ENCODE measurements at regions not wholly inside any gene's neighbourhood (a gene's known extent, or its start where the extent isn't known, plus 50 kb on each side); places are given as distances from the start of the nearest gene placed in this dataset.

GRCh38 chr16:9235867-9236266 is 144.4 kb downstream of the HAPSTR1 start:
- Histone ChIP-seq H3K9ac (no peak overlapping the region), H3K27me3 (no peaks in the 10 kb centered on the region), H3K4me1 (no peaks in the 10 kb centered on the region), H3K4me3 (no peak overlapping the region), H3K36me3 (no peaks in the 10 kb centered on the region), H4K20me1 (no peaks in the 10 kb centered on the region), H3K4me2 (no peak overlapping the region), H3K27ac (no peak overlapping the region), H3K9me3 (replicated peaks in 1 of 11) (peaks cover 8 to 20% (median 13%) of the 10 kb centered on the region in 11 experiments; a peak in 19 of 22 replicates)
- no peak for TF ChIP-seq Cebpa-rat (IDR thresholded peaks at IDR 0.05)

GRCh38 chr16:9236319-9236718 is 144.9 kb downstream of the HAPSTR1 start:
- H3K27me3 ChIP-seq = no peaks in the 10 kb centered on the region
- H3K9ac ChIP-seq = no peak overlapping the region
- TF ChIP-seq Cebpa-rat (IDR thresholded peaks at IDR 0.05) = no peak
- no peaks in the 10 kb centered on the region for H4K20me1 ChIP-seq
- no peak overlapping the region for H3K4me2 ChIP-seq
- no peak overlapping the region for H3K4me3 ChIP-seq
- H3K27ac ChIP-seq = no peak overlapping the region
- no peaks in the 10 kb centered on the region for H3K36me3 ChIP-seq
- H3K9me3 ChIP-seq (replicated peaks in 1 of 11) = peaks cover 8 to 20% (median 13%) of the 10 kb centered on the region in 11 experiments; a peak in 19 of 22 replicates
- H3K4me1 ChIP-seq = no peaks in the 10 kb centered on the region

- H3K27ac ChIP-seq = no peak overlapping the region
- H4K20me1 ChIP-seq = no peaks in the 10 kb centered on the region
- no peaks in the 10 kb centered on the region for H3K36me3 ChIP-seq
- TF ChIP-seq Cebpa-rat (IDR thresholded peaks at IDR 0.05) = no peak
- H3K9me3 ChIP-seq (replicated peaks in 1 of 11) = peaks cover 8 to 20% (median 13%) of the 10 kb centered on the region in 11 experiments; a peak in 19 of 22 replicates
- no peak overlapping the region for H3K4me3 ChIP-seq
- no peaks in the 10 kb centered on the region for H3K27me3 ChIP-seq
- H3K4me1 ChIP-seq = no peaks in the 10 kb centered on the region
- H3K9ac ChIP-seq = no peak overlapping the region
- H3K4me2 ChIP-seq = no peak overlapping the region
Observed at GRCh38 chr16:9238346-9238745, 146.9 kb downstream of the HAPSTR1 start.

GRCh38 chr16:9241177-9241576 is 149.7 kb downstream of the HAPSTR1 start:
- H4K20me1 ChIP-seq = no peaks in the 10 kb centered on the region
- H3K36me3 ChIP-seq = no peaks in the 10 kb centered on the region
- no peak overlapping the region for H3K27ac ChIP-seq
- H3K4me1 ChIP-seq = no peaks in the 10 kb centered on the region
- TF ChIP-seq Cebpa-rat (IDR thresholded peaks at IDR 0.05) = no peak
- peaks cover 8 to 20% (median 13%) of the 10 kb centered on the region in 11 experiments; a peak in 19 of 22 replicates for H3K9me3 ChIP-seq (replicated peaks in 1 of 11)
- H3K27me3 ChIP-seq = no peaks in the 10 kb centered on the region
- no peak overlapping the region for H3K4me2 ChIP-seq
- no peak overlapping the region for H3K4me3 ChIP-seq
- no peak overlapping the region for H3K9ac ChIP-seq

- no peak overlapping the region for H3K27ac ChIP-seq
- no peak overlapping the region for H3K9ac ChIP-seq
Observed at GRCh38 chr16:9248162-9248561, 156.7 kb downstream of the HAPSTR1 start.

GRCh38 chr16:9249534-9249933 is 158.1 kb downstream of the HAPSTR1 start:
- no peak for TF ChIP-seq Cebpa-rat (IDR thresholded peaks at IDR 0.05)
- Histone ChIP-seq H4K20me1 (no peaks in the 10 kb centered on the region), H3K27ac (no peak overlapping the region), H3K27me3 (no peaks in the 10 kb centered on the region), H3K9me3 (replicated peaks in 1 of 11) (peaks cover 0 to 1% (median 0%) of the 10 kb centered on the region in 11 experiments; a peak in 2 of 22 replicates), H3K36me3 (no peaks in the 10 kb centered on the region), H3K4me2 (no peak overlapping the region), H3K4me3 (no peak overlapping the region), H3K4me1 (no peaks in the 10 kb centered on the region), H3K9ac (no peak overlapping the region)

More at GRCh38 chr16:9248162-9248561, 156.7 kb downstream of the HAPSTR1 start:
- H4K20me1 ChIP-seq = no peaks in the 10 kb centered on the region
- H3K4me3 ChIP-seq = no peak overlapping the region
- H3K4me2 ChIP-seq = no peak overlapping the region
- TF ChIP-seq Cebpa-rat (IDR thresholded peaks at IDR 0.05) = no peak
- H3K36me3 ChIP-seq = no peaks in the 10 kb centered on the region
- H3K4me1 ChIP-seq = no peaks in the 10 kb centered on the region
- no peaks in the 10 kb centered on the region for H3K9me3 ChIP-seq (replicated peaks in 1 of 11)
- no peaks in the 10 kb centered on the region for H3K27me3 ChIP-seq

- H3K27ac ChIP-seq = no peak overlapping the region
- H3K27me3 ChIP-seq = no peaks in the 10 kb centered on the region
- H3K4me3 ChIP-seq = no peak overlapping the region
- H3K9me3 ChIP-seq (replicated peaks in 1 of 11) = peaks cover 0 to 4% (median 0%) of the 10 kb centered on the region in 11 experiments; a peak in 2 of 22 replicates
- H4K20me1 ChIP-seq = no peaks in the 10 kb centered on the region
- no peaks in the 10 kb centered on the region for H3K4me1 ChIP-seq
- TF ChIP-seq Cebpa-rat (IDR thresholded peaks at IDR 0.05) = no peak
- H3K36me3 ChIP-seq = no peaks in the 10 kb centered on the region
- H3K4me2 ChIP-seq = no peak overlapping the region
- no peak overlapping the region for H3K9ac ChIP-seq
Observed at GRCh38 chr16:9251026-9251425, 159.6 kb downstream of the HAPSTR1 start.

- no peak overlapping the region for H3K27ac ChIP-seq
- no peaks in the 10 kb centered on the region for H4K20me1 ChIP-seq
- no peak overlapping the region for H3K9ac ChIP-seq
- no peaks in the 10 kb centered on the region for H3K27me3 ChIP-seq
- H3K36me3 ChIP-seq = no peaks in the 10 kb centered on the region
- H3K4me1 ChIP-seq = no peaks in the 10 kb centered on the region
- H3K4me3 ChIP-seq = no peak overlapping the region
- no peak for TF ChIP-seq Cebpa-rat (IDR thresholded peaks at IDR 0.05)
- H3K4me2 ChIP-seq = no peak overlapping the region
- H3K9me3 ChIP-seq (replicated peaks in 1 of 11) = peaks cover 0 to 4% (median 0%) of the 10 kb centered on the region in 11 experiments; a peak in 2 of 22 replicates
Observed at GRCh38 chr16:9254863-9255262, 163.4 kb downstream of the HAPSTR1 start.

GRCh38 chr16:9256196-9256595 is 164.8 kb downstream of the HAPSTR1 start:
- no peaks in the 10 kb centered on the region for H4K20me1 ChIP-seq
- H3K9ac ChIP-seq = no peak overlapping the region
- no peak overlapping the region for H3K27ac ChIP-seq
- H3K4me3 ChIP-seq = no peak overlapping the region
- H3K36me3 ChIP-seq = no peaks in the 10 kb centered on the region
- no peaks in the 10 kb centered on the region for H3K27me3 ChIP-seq
- peaks cover 0 to 4% (median 0%) of the 10 kb centered on the region in 11 experiments; a peak in 2 of 22 replicates for H3K9me3 ChIP-seq (replicated peaks in 1 of 11)
- no peak for TF ChIP-seq Cebpa-rat (IDR thresholded peaks at IDR 0.05)
- H3K4me2 ChIP-seq = no peak overlapping the region
- H3K4me1 ChIP-seq = no peaks in the 10 kb centered on the region

- H3K9ac ChIP-seq = no peak overlapping the region
- no peak overlapping the region for H3K27ac ChIP-seq
- H3K4me2 ChIP-seq = no peak overlapping the region
- no peaks in the 10 kb centered on the region for H3K27me3 ChIP-seq
- H3K36me3 ChIP-seq = no peaks in the 10 kb centered on the region
- H4K20me1 ChIP-seq = no peaks in the 10 kb centered on the region
- TF ChIP-seq Cebpa-rat (IDR thresholded peaks at IDR 0.05) = no peak
- no peaks in the 10 kb centered on the region for H3K4me1 ChIP-seq
- no peak overlapping the region for H3K4me3 ChIP-seq
- H3K9me3 ChIP-seq (replicated peaks in 1 of 11) = peaks cover 0 to 4% (median 0%) of the 10 kb centered on the region in 11 experiments; a peak in 2 of 22 replicates
Observed at GRCh38 chr16:9257843-9258242, 166.4 kb downstream of the HAPSTR1 start.

All from BLaER1 treated with 17β-estradiol and CSF1 and Interleukin-3, amounts not matched to agents 10 nM and 100 nM (cell line).